GM23338 (cell line): ENCODE measurements at regions not wholly inside any gene's neighbourhood (a gene's known extent, or its start where the extent isn't known, plus 50 kb on each side); places are given as distances from the start of the nearest gene placed in this dataset.

Source experiments
- ATAC-seq: fragments of 200-7000 bp; cut with Tn5 transposase; 3 replicates; pipeline ENCODE4 v1.9.1; 2020
- DNase-seq: peaks from one replicate; pipeline ENCODE4 v3.0.0-alpha.2; 2015; ENCODE audit warnings: low spot score
- H2AFZ ChIP-seq: fragments of 200-600 bp; sonication (generic); 2 replicates; pipeline ENCODE4 v1.8.0; 2016; ENCODE audit warnings: antibody characterized with exemption, mild to moderate bottlenecking, moderate library complexity
- H3F3A ChIP-seq: fragments of 200-600 bp; sonication (generic); replicated peaks from 2 replicates; pipeline ENCODE4 v1.8.0; 2017; ENCODE audit warnings: antibody characterized with exemption, mixed run types, low read depth
- H3K27ac ChIP-seq: fragments of 200-600 bp; sonication (generic); 2 replicates; pipeline ENCODE4 v1.6.1; 2016; ENCODE audit warnings: low read depth
- H3K27me3 ChIP-seq: fragments of 200-600 bp; sonication (generic); 2 replicates; pipeline ENCODE4 v1.8.0; 2016; ENCODE audit warnings: mild to moderate bottlenecking, mixed run types, moderate library complexity; ENCODE audit not compliant: insufficient read depth
- H3K36me3 ChIP-seq: fragments of 200-600 bp; sonication (generic); 2 replicates; pipeline ENCODE4 v1.8.0; 2016; ENCODE audit warnings: mild to moderate bottlenecking; ENCODE audit not compliant: insufficient read depth
- H3K4me1 ChIP-seq: fragments of 200-600 bp; sonication (generic); 2 replicates; pipeline ENCODE4 v1.8.0; 2016; ENCODE audit warnings: mild to moderate bottlenecking, moderate library complexity; ENCODE audit not compliant: insufficient read depth
- H3K4me2 ChIP-seq: fragments of 200-600 bp; sonication (generic); 2 replicates; pipeline ENCODE4 v1.7.1; 2017; ENCODE audit warnings: mixed run types
- H3K4me3 ChIP-seq: fragments of 200-600 bp; sonication (generic); 2 replicates; pipeline ENCODE4 v1.6.1; 2016; ENCODE audit warnings: mixed run types
- H3K79me2 ChIP-seq: fragments of 200-600 bp; sonication (generic); replicated peaks from 2 replicates; pipeline ENCODE4 v1.8.0; 2017; ENCODE audit warnings: mild to moderate bottlenecking; ENCODE audit not compliant: insufficient read depth
- H3K9me2 ChIP-seq: fragments of 200-600 bp; sonication (generic); 2 replicates; pipeline ENCODE4 v1.8.0; 2017; ENCODE audit not compliant: insufficient read depth
- H4K20me1 ChIP-seq: fragments of 200-600 bp; sonication (generic); replicated peaks from 2 replicates; pipeline ENCODE4 v1.8.0; 2017; ENCODE audit warnings: mild to moderate bottlenecking; ENCODE audit not compliant: insufficient read depth
- H3K27ac Mint-ChIP-seq: 2 replicates; pipeline ENCODE4 v1.8.0; 2020; ENCODE audit warnings: inconsistent platforms, mild to moderate bottlenecking, moderate library complexity, mixed read lengths
- H3K27me3 Mint-ChIP-seq: 3 replicates; pipeline ENCODE4 v1.8.0; 2022; ENCODE audit warnings: low read depth, mild to moderate bottlenecking, moderate library complexity, mixed read lengths, inconsistent platforms; ENCODE audit not compliant: insufficient read depth, poor library complexity
- H3K36me3 Mint-ChIP-seq: 3 replicates; pipeline ENCODE4 v1.8.0; 2021; ENCODE audit warnings: low read depth, mild to moderate bottlenecking, inconsistent platforms, moderate library complexity, mixed read lengths
- H3K4me1 Mint-ChIP-seq: 3 replicates; pipeline ENCODE4 v1.8.0; 2020; ENCODE audit warnings: mild to moderate bottlenecking, inconsistent platforms, mixed read lengths
- H3K4me3 Mint-ChIP-seq: 3 replicates; pipeline ENCODE4 v1.8.0; 2021; ENCODE audit warnings: moderate library complexity, mild to moderate bottlenecking, inconsistent platforms, mixed read lengths
- H3K9me3 Mint-ChIP-seq: 3 replicates; pipeline ENCODE4 v1.8.0; 2020; ENCODE audit warnings: moderate library complexity, mild to moderate bottlenecking, inconsistent platforms, mixed read lengths
- CREB1 ChIP-seq: fragments of 250-450 bp; sonication (Bioruptor Pico); IDR thresholded peaks from 2 replicates; pipeline ENCODE4 v1.5.0; 2020; ENCODE audit warnings: low read depth, mild to moderate bottlenecking, moderate library complexity
- CTCF ChIP-seq, 2 experiments: fragments of 200-600 bp in 1 of 2; sonication (generic) in 1 of 2; conservative IDR thresholded peaks; 2 replicates each; pipeline versions ENCODE4 v1.5.1 to v1.6.1; 2016 to 2017; ENCODE audit warnings: antibody characterized with exemption in 2 of 2, low read depth in 2 of 2, mild to moderate bottlenecking in 2 of 2, moderate library complexity in 1 of 2
- EZH2 ChIP-seq: fragments of 200-600 bp; sonication (generic); IDR thresholded peaks from one replicate; pipeline ENCODE4 v1.8.0; 2017; ENCODE audit warnings: antibody characterized with exemption, mild to moderate bottlenecking, low read depth; ENCODE audit not compliant: unreplicated experiment
- EZH2phosphoT487 ChIP-seq: fragments of 200-600 bp; sonication (generic); IDR thresholded peaks from one replicate; pipeline ENCODE4 v1.8.1; 2018; ENCODE audit warnings: antibody characterized with exemption; ENCODE audit not compliant: unreplicated experiment
- JUNB ChIP-seq: IDR thresholded peaks from one replicate; pipeline ENCODE4 v1.6.1; 2016; ENCODE audit warnings: antibody characterized with exemption; ENCODE audit not compliant: unreplicated experiment
- NANOG ChIP-seq: IDR thresholded peaks from 2 replicates; pipeline ENCODE4 v1.6.1; 2016; ENCODE audit warnings: antibody characterized with exemption, borderline replicate concordance
- POLR2AphosphoS5 ChIP-seq: IDR thresholded peaks from 2 replicates; pipeline ENCODE4 v1.6.1; 2016; ENCODE audit warnings: antibody characterized with exemption, low read depth
- REST ChIP-seq: IDR thresholded peaks from one replicate; pipeline ENCODE4 v1.6.1; 2018; ENCODE audit warnings: antibody characterized with exemption; ENCODE audit not compliant: unreplicated experiment
- STAT1 ChIP-seq: IDR thresholded peaks from one replicate; pipeline ENCODE4 v1.6.1; 2016; ENCODE audit warnings: antibody characterized with exemption; ENCODE audit not compliant: unreplicated experiment
- ZNF114 ChIP-seq: fragments of 250-450 bp; sonication (Bioruptor Pico); IDR thresholded peaks from 2 replicates; pipeline ENCODE4 v1.5.0; 2020; ENCODE audit warnings: mild to moderate bottlenecking, moderate library complexity
- ZNF331 ChIP-seq: fragments of 250-450 bp; sonication (Bioruptor Pico); IDR thresholded peaks from 2 replicates; pipeline ENCODE4 v1.5.0; 2020; ENCODE audit warnings: low read depth, mild to moderate bottlenecking, moderate library complexity
- TF ChIP-seq, protein P1 (sequence below): IDR thresholded peaks from 2 replicates; pipeline ENCODE4 v1.6.1; 2016; ENCODE audit warnings: antibody characterized with exemption
- TF ChIP-seq, protein P2 (sequence below): fragments of 250-450 bp; sonication (Bioruptor Pico); IDR thresholded peaks from 2 replicates; pipeline ENCODE4 v1.5.0; 2020; ENCODE audit warnings: mild to moderate bottlenecking, moderate library complexity

DNA sequence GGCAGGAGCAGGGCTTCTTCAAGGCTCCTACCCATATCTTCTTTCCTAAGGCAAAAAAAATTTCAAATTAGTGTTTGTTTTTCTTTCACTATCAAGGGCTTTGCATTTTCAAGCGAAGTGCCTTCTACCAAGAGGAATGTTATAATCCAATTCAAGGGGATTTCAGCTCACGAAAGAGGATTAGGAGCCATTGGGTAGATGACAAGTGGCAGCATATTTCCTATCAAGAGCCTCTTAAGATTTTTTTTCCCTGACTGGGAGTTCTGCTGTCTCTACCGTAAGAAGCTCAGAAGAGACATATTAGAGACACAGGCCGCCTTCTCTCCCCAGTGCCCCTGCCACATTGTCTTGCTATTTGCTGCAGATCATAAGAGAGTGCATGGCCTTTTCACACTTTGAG lies 55.9 kb upstream of the BMAL1 start:
- Histone ChIP-seq H3K4me3 (no peak overlapping the region), H3K36me3 (no peaks in the 10 kb centered on the region), H2AFZ (no peak overlapping the region), H3F3A (no peaks in the 10 kb centered on the region), H3K27me3 (no peaks in the 10 kb centered on the region), H3K79me2 (no peaks in the 10 kb centered on the region), H3K4me1 (no peaks in the 10 kb centered on the region), H3K9me2 (no peaks in the 10 kb centered on the region), H3K27ac (no peak overlapping the region), H3K4me2 (no peak overlapping the region), H4K20me1 (no peaks in the 10 kb centered on the region)
- Mint-ChIP-seq H3K4me1 (peaks cover 4% of the 10 kb centered on the region; the same call in 2 of the 3 replicates), H3K27ac (no peak overlapping the region), H3K36me3 (no peaks in the 10 kb centered on the region), H3K27me3 (no peaks in the 10 kb centered on the region), H3K4me3 (no peak overlapping the region), H3K9me3 (no peaks in the 10 kb centered on the region)
- ATAC-seq (no peak), DNase-seq (no peak)
- TF ChIP-seq EZH2 (no peak), CREB1 (CRISPR knock-in tag) (no peak), POLR2AphosphoS5 (no peak), CTCF (conservative IDR thresholded peaks at IDR 0.05; ENCODE audit: low read depth in 2 of 2) (no peak), JUNB (no peak), REST (no peak), STAT1 (no peak), ZNF114 (CRISPR knock-in tag) (no peak), NANOG (no peak), ZNF331 (CRISPR knock-in tag) (no peak), EZH2phosphoT487 (no peak)
- TF ChIP-seq, protein P1, sequence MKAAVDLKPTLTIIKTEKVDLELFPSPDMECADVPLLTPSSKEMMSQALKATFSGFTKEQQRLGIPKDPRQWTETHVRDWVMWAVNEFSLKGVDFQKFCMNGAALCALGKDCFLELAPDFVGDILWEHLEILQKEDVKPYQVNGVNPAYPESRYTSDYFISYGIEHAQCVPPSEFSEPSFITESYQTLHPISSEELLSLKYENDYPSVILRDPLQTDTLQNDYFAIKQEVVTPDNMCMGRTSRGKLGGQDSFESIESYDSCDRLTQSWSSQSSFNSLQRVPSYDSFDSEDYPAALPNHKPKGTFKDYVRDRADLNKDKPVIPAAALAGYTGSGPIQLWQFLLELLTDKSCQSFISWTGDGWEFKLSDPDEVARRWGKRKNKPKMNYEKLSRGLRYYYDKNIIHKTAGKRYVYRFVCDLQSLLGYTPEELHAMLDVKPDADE, result no peak
- TF ChIP-seq, protein P2, sequence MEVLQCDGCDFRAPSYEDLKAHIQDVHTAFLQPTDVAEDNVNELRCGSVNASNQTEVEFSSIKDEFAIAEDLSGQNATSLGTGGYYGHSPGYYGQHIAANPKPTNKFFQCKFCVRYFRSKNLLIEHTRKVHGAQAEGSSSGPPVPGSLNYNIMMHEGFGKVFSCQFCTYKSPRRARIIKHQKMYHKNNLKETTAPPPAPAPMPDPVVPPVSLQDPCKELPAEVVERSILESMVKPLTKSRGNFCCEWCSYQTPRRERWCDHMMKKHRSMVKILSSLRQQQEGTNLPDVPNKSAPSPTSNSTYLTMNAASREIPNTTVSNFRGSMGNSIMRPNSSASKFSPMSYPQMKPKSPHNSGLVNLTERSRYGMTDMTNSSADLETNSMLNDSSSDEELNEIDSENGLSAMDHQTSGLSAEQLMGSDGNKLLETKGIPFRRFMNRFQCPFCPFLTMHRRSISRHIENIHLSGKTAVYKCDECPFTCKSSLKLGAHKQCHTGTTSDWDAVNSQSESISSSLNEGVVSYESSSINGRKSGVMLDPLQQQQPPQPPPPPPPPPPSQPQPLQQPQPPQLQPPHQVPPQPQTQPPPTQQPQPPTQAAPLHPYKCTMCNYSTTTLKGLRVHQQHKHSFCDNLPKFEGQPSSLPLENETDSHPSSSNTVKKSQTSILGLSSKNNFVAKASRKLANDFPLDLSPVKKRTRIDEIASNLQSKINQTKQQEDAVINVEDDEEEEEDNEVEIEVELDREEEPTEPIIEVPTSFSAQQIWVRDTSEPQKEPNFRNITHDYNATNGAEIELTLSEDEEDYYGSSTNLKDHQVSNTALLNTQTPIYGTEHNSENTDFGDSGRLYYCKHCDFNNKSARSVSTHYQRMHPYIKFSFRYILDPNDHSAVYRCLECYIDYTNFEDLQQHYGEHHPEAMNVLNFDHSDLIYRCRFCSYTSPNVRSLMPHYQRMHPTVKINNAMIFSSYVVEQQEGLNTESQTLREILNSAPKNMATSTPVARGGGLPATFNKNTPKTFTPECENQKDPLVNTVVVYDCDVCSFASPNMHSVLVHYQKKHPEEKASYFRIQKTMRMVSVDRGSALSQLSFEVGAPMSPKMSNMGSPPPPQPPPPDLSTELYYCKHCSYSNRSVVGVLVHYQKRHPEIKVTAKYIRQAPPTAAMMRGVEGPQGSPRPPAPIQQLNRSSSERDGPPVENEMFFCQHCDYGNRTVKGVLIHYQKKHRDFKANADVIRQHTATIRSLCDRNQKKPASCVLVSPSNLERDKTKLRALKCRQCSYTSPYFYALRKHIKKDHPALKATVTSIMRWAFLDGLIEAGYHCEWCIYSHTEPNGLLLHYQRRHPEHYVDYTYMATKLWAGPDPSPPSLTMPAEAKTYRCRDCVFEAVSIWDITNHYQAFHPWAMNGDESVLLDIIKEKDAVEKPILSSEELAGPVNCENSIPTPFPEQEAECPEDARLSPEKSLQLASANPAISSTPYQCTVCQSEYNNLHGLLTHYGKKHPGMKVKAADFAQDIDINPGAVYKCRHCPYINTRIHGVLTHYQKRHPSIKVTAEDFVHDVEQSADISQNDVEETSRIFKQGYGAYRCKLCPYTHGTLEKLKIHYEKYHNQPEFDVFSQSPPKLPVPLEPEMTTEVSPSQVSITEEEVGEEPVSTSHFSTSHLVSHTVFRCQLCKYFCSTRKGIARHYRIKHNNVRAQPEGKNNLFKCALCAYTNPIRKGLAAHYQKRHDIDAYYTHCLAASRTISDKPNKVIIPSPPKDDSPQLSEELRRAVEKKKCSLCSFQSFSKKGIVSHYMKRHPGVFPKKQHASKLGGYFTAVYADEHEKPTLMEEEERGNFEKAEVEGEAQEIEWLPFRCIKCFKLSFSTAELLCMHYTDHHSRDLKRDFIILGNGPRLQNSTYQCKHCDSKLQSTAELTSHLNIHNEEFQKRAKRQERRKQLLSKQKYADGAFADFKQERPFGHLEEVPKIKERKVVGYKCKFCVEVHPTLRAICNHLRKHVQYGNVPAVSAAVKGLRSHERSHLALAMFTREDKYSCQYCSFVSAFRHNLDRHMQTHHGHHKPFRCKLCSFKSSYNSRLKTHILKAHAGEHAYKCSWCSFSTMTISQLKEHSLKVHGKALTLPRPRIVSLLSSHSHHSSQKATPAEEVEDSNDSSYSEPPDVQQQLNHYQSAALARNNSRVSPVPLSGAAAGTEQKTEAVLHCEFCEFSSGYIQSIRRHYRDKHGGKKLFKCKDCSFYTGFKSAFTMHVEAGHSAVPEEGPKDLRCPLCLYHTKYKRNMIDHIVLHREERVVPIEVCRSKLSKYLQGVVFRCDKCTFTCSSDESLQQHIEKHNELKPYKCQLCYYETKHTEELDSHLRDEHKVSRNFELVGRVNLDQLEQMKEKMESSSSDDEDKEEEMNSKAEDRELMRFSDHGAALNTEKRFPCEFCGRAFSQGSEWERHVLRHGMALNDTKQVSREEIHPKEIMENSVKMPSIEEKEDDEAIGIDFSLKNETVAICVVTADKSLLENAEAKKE (CRISPR knock-in tag), result no peak
